ENCODE measurements at regions not wholly inside any gene's neighbourhood (a gene's known extent, or its start where the extent isn't known, plus 50 kb on each side); places are given as distances from the start of the nearest gene placed in this dataset.
"Not testable (repeated sequence)": the region's sequence is repeated elsewhere in the genome, so short reads cannot be mapped to it uniquely, and the experiment has no call there.

- DNase-seq, result no peak
Measured at GRCh38 chr7:120054376-120055100, 218.4 kb upstream of the KCND2 start.

- DNase-seq, result no peak
Measured at GRCh38 chr7:120055300-120055699, 217.7 kb upstream of the KCND2 start.

- no peak for DNase-seq
Measured at GRCh38 chr7:120056227-120056626, 216.7 kb upstream of the KCND2 start.

GRCh38 chr7:120059641-120060040 lies 213.3 kb upstream of the KCND2 start:
- DNase-seq, result no peak

GRCh38 chr7:120060281-120060680 lies 212.7 kb upstream of the KCND2 start:
- no peak for DNase-seq

- DNase-seq, result no peak
Measured at GRCh38 chr7:120060875-120061274, 212.1 kb upstream of the KCND2 start.

GRCh38 chr7:120064565-120064964 lies 208.4 kb upstream of the KCND2 start:
- no peak for DNase-seq

- DNase-seq, result not testable (repeated sequence)
Measured at GRCh38 chr7:120066898-120067297, 206.1 kb upstream of the KCND2 start.

- no peak for DNase-seq
Measured at GRCh38 chr7:120070201-120070600, 202.8 kb upstream of the KCND2 start.

GRCh38 chr7:120077777-120078176 lies 195.2 kb upstream of the KCND2 start:
- DNase-seq, result no peak

GRCh38 chr7:120079022-120079421 lies 194.0 kb upstream of the KCND2 start:
- DNase-seq, result no peak

GRCh38 chr7:120079704-120080103 lies 193.3 kb upstream of the KCND2 start:
- no peak for DNase-seq

- DNase-seq, result not testable (repeated sequence)
Measured at GRCh38 chr7:120086468-120086867, 186.5 kb upstream of the KCND2 start.

GRCh38 chr7:120089968-120090367 lies 183.0 kb upstream of the KCND2 start:
- DNase-seq, result no peak

GRCh38 chr7:120091807-120092206 lies 181.2 kb upstream of the KCND2 start:
- no peak for DNase-seq

GRCh38 chr7:120097020-120097419 lies 176.0 kb upstream of the KCND2 start:
- no peak for DNase-seq

- DNase-seq, result no peak
Measured at GRCh38 chr7:120097774-120098173, 175.2 kb upstream of the KCND2 start.

- no peak for DNase-seq
Measured at GRCh38 chr7:120108376-120108775, 164.6 kb upstream of the KCND2 start.

- DNase-seq, result peak; percentile 13
Measured at GRCh38 chr7:120110169-120110568, 162.8 kb upstream of the KCND2 start.

- DNase-seq, result no peak
Measured at GRCh38 chr7:120114626-120115025, 158.3 kb upstream of the KCND2 start.

- no peak for DNase-seq
Measured at GRCh38 chr7:120123528-120123927, 149.4 kb upstream of the KCND2 start.

- no peak for DNase-seq
Measured at GRCh38 chr7:120131096-120131839, 141.7 kb upstream of the KCND2 start.

GRCh38 chr7:120138497-120138896 lies 134.5 kb upstream of the KCND2 start:
- DNase-seq, result no peak

GRCh38 chr7:120156476-120156875 lies 116.5 kb upstream of the KCND2 start:
- no peak for DNase-seq

- DNase-seq, result no peak
Measured at GRCh38 chr7:120160166-120160565, 112.8 kb upstream of the KCND2 start.
